Uterus (tissue), 3 donors: ENCODE measurements at regions not wholly inside any gene's neighbourhood (a gene's known extent, or its start where the extent isn't known, plus 50 kb on each side); places are given as distances from the start of the nearest gene placed in this dataset.

Source experiments
- DNase-seq, 2 donors: peaks; one replicate each; pipeline ENCODE4 v3.0.0-alpha.2; 2019 to 2020
- H3K27ac ChIP-seq, 2 donors: fragments of 200-600 bp; sonication (generic); 1 replicate in 1 of 2; 2 replicates in 1 of 2; pipeline ENCODE4 v1.5.1; 2016 to 2018
- H3K27me3 ChIP-seq, 2 donors: fragments of 200-600 bp; sonication (generic); one replicate each; pipeline ENCODE4 v1.5.1; 2018 to 2019; ENCODE audit warnings: control low read depth in 1 of 2
- H3K36me3 ChIP-seq, 2 donors: fragments of 200-600 bp; sonication (generic); one replicate each; pipeline ENCODE4 v1.5.1; 2019; ENCODE audit warnings: control low read depth in 1 of 2
- H3K4me1 ChIP-seq, 2 donors: fragments of 200-600 bp; sonication (generic); one replicate each; pipeline ENCODE4 v1.5.1; 2018 to 2019; ENCODE audit warnings: control low read depth in 1 of 2
- H3K4me3 ChIP-seq, 2 donors: fragments of 200-600 bp; sonication (generic); 1 replicate in 1 of 2; 2 replicates in 1 of 2; pipeline ENCODE4 v1.5.1; 2018 to 2019; ENCODE audit warnings: mild to moderate bottlenecking in 1 of 2
- H3K9me3 ChIP-seq, 2 donors: fragments of 200-600 bp; sonication (generic); one replicate each; pipeline ENCODE4 v1.5.1; 2019; ENCODE audit warnings: control low read depth in 1 of 2
- CTCF ChIP-seq, 4 experiments: fragments of 200-600 bp in 2 of 4; fragments of 450-650 bp in 2 of 4; sonication (generic) in 2 of 4; IDR thresholded peaks; one replicate each; pipeline ENCODE4 v1.5.1; 2016 to 2019; ENCODE audit warnings: antibody characterized with exemption in 4 of 4, mild to moderate bottlenecking in 2 of 4, moderate library complexity in 1 of 4
- POLR2A ChIP-seq, 2 donors: fragments of 450-650 bp; IDR thresholded peaks; one replicate each; pipeline ENCODE4 v1.6.1; 2016; ENCODE audit warnings: antibody characterized with exemption in 2 of 2, mild to moderate bottlenecking in 1 of 2, moderate library complexity in 1 of 2
- intact Hi-C: fragments of 100-400 bp; cut with DNase I; formaldehyde crosslinking; loops from one replicate; pipeline ENCODE4 v1.15.1; 2023; ENCODE audit warnings: low total_unique reads
- donor health status: DM: yes; HTN: yes; CAD: no.

DNA sequence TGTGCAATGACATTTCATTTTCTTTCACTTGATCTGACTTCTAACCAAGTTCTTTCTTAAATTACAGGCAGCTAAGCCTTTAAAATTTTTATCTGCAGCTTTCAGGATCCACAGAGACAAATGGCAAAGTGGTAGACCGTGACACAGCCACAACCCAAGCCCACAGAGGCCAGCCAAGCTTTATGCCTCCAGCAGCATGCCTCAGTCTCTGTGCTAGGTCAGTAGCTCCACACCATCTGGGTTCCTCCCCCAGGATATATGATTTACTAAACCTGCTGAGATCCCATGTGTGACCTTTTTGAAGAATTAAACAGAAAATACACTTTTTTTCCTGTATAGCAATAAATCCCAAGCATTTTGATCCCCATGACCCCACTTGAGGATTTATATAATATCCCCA, 290.4 kb upstream of the CAND1 start:
- H3K36me3 ChIP-seq: no peaks in the 10 kb centered on the region
- H3K27me3 ChIP-seq: no peaks in the 10 kb centered on the region
- TF ChIP-seq CTCF (IDR thresholded peaks at IDR 0.05) (no peak), POLR2A (IDR thresholded peaks at IDR 0.05) (no peak)
- H3K4me1 ChIP-seq: no peaks in the 10 kb centered on the region
- intact Hi-C loops: no loop called here
- no peak for DNase-seq
- no peaks in the 10 kb centered on the region for H3K9me3 ChIP-seq
- H3K4me3 ChIP-seq: no peak overlapping the region
- no peak overlapping the region for H3K27ac ChIP-seq

GRCh38 chr12:66979251-66979650, 289.9 kb upstream of the CAND1 start:
- no peaks in the 10 kb centered on the region for H3K9me3 ChIP-seq
- no peak overlapping the region for H3K4me3 ChIP-seq
- no peaks in the 10 kb centered on the region for H3K27me3 ChIP-seq
- no peak for DNase-seq
- no peak for TF ChIP-seq CTCF (IDR thresholded peaks at IDR 0.05)
- TF ChIP-seq POLR2A (IDR thresholded peaks at IDR 0.05): no peak
- no peaks in the 10 kb centered on the region for H3K36me3 ChIP-seq
- H3K27ac ChIP-seq: no peak overlapping the region
- H3K4me1 ChIP-seq: no peaks in the 10 kb centered on the region
- intact Hi-C loops: no loop called here

- TF ChIP-seq CTCF (IDR thresholded peaks at IDR 0.05) (no peak), POLR2A (IDR thresholded peaks at IDR 0.05) (no peak)
- Histone ChIP-seq H3K36me3 (no peaks in the 10 kb centered on the region), H3K27me3 (no peaks in the 10 kb centered on the region), H3K9me3 (no peaks in the 10 kb centered on the region), H3K27ac (no peak overlapping the region), H3K4me3 (no peak overlapping the region), H3K4me1 (no peaks in the 10 kb centered on the region)
- intact Hi-C loops: no loop called here
- DNase-seq: no peak
These were observed 285.1 kb upstream of the CAND1 start for GRCh38 chr12:66984077-66984476.

DNA sequence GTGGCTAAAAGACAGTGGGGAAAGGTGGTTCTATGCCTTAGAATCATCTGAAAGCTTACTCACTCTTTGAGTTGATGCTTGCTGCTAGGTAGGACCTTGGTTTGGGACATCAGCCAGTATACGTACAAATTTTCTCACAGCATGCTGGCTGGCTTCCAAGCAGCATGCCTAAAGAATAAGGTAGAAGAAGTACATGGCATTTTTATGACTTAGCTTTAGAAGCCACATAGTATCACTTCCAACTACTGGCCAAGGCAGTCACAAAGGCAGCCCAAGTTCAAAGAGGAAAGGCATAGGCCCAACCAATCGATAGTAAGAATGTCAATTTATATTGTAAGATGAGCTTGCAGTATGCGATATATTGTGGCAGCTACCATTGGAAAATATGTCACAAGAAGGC, 284.2 kb upstream of the CAND1 start:
- Histone ChIP-seq H3K27ac (no peak overlapping the region), H3K27me3 (no peaks in the 10 kb centered on the region), H3K4me1 (no peaks in the 10 kb centered on the region), H3K4me3 (no peak overlapping the region), H3K9me3 (no peaks in the 10 kb centered on the region), H3K36me3 (no peaks in the 10 kb centered on the region)
- intact Hi-C loops: no loop called here
- no peak for TF ChIP-seq POLR2A (IDR thresholded peaks at IDR 0.05)
- no peak for TF ChIP-seq CTCF (IDR thresholded peaks at IDR 0.05)
- DNase-seq: no peak

GRCh38 chr12:66999141-66999540, 270.0 kb upstream of the CAND1 start:
- Histone ChIP-seq H3K27me3 (no peaks in the 10 kb centered on the region), H3K4me1 (no peaks in the 10 kb centered on the region), H3K9me3 (no peaks in the 10 kb centered on the region), H3K4me3 (no peak overlapping the region), H3K36me3 (no peaks in the 10 kb centered on the region), H3K27ac (no peak overlapping the region)
- no peak for TF ChIP-seq CTCF (IDR thresholded peaks at IDR 0.05)
- no peak for TF ChIP-seq POLR2A (IDR thresholded peaks at IDR 0.05)
- intact Hi-C loops: no loop called here
- DNase-seq: no peak
